ENCODE measurements at regions not wholly inside any gene's neighbourhood (a gene's known extent, or its start where the extent isn't known, plus 50 kb on each side); places are given as distances from the start of the nearest gene placed in this dataset.

DNA sequence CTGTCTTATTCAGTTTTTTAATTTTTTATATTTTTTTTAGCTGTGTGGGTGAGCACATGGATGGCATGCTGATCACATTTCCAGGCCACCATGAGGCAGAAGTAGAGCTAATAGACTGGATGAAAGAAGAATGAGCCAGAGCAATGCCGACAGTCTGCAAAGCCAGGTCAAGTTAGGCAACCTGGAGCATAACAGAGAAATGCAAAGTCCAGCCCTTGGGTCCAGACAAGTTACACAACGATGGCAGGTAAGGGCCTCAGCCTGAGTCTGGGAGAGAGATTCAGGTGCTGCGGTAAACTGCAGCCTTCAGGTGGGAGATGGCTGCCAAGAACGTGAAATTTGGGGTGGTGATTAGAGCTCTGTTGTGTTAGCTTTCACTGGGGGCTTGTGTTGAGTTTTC is 84.0 kb upstream of the CACNA2D3 start:
- Histone ChIP-seq H3K79me2 (ENCODE audit: low read length) (no peaks in the 10 kb centered on the region), H4K20me1 (ENCODE audit: insufficient read depth, low read length) (no peaks in the 10 kb centered on the region), H2AFZ (ENCODE audit: low read length) (no peak overlapping the region), H3K9me3 (replicated peaks; ENCODE audit: insufficient read depth, low read length) (no peaks in the 10 kb centered on the region), H3K9me2 (replicated peaks; ENCODE audit: insufficient read depth, low read length) (no peaks in the 10 kb centered on the region), H3K27me3 (replicated peaks; ENCODE audit: insufficient read depth, low read length) (no peaks in the 10 kb centered on the region), H3F3A (ENCODE audit: insufficient read depth, low read length) (no peaks in the 10 kb centered on the region), H3K4me2 (ENCODE audit: low read depth, low read length) (no peak overlapping the region), H3K4me3 (ENCODE audit: low read length) (no peak overlapping the region), H3K9ac (ENCODE audit: low read length) (no peak overlapping the region), H3K36me3 (replicated peaks; ENCODE audit: insufficient read depth, low read length) (no peaks in the 10 kb centered on the region), H3K27ac (ENCODE audit: low read length) (no peak overlapping the region), H3K4me1 (ENCODE audit: low read length) (no peaks in the 10 kb centered on the region)
- TF ChIP-seq EZH2phosphoT487 (IDR thresholded peaks at IDR 0.05; ENCODE audit: low read length) (no peak), EZH2 (optimal IDR thresholded peaks at IDR 0.05; ENCODE audit: low read depth, low read length) (no peak)
- TF ChIP-seq, protein P1, sequence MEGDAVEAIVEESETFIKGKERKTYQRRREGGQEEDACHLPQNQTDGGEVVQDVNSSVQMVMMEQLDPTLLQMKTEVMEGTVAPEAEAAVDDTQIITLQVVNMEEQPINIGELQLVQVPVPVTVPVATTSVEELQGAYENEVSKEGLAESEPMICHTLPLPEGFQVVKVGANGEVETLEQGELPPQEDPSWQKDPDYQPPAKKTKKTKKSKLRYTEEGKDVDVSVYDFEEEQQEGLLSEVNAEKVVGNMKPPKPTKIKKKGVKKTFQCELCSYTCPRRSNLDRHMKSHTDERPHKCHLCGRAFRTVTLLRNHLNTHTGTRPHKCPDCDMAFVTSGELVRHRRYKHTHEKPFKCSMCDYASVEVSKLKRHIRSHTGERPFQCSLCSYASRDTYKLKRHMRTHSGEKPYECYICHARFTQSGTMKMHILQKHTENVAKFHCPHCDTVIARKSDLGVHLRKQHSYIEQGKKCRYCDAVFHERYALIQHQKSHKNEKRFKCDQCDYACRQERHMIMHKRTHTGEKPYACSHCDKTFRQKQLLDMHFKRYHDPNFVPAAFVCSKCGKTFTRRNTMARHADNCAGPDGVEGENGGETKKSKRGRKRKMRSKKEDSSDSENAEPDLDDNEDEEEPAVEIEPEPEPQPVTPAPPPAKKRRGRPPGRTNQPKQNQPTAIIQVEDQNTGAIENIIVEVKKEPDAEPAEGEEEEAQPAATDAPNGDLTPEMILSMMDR (IDR thresholded peaks at IDR 0.05; ENCODE audit: low read length): no peak
- DNase-seq: no peak

- Histone ChIP-seq H3K9ac (ENCODE audit: low read length) (no peak overlapping the region), H3F3A (ENCODE audit: insufficient read depth, low read length) (no peaks in the 10 kb centered on the region), H3K27me3 (replicated peaks; ENCODE audit: insufficient read depth, low read length) (no peaks in the 10 kb centered on the region), H3K9me2 (replicated peaks; ENCODE audit: insufficient read depth, low read length) (no peaks in the 10 kb centered on the region), H3K36me3 (replicated peaks; ENCODE audit: insufficient read depth, low read length) (no peaks in the 10 kb centered on the region), H3K4me2 (ENCODE audit: low read depth, low read length) (no peak overlapping the region), H3K27ac (ENCODE audit: low read length) (no peak overlapping the region), H3K9me3 (replicated peaks; ENCODE audit: insufficient read depth, low read length) (no peaks in the 10 kb centered on the region), H3K4me3 (ENCODE audit: low read length) (no peak overlapping the region), H3K79me2 (ENCODE audit: low read length) (no peaks in the 10 kb centered on the region), H3K4me1 (ENCODE audit: low read length) (no peaks in the 10 kb centered on the region), H4K20me1 (ENCODE audit: insufficient read depth, low read length) (no peaks in the 10 kb centered on the region), H2AFZ (ENCODE audit: low read length) (no peak overlapping the region)
- no peak for DNase-seq
- TF ChIP-seq EZH2 (optimal IDR thresholded peaks at IDR 0.05; ENCODE audit: low read depth, low read length) (no peak), EZH2phosphoT487 (IDR thresholded peaks at IDR 0.05; ENCODE audit: low read length) (no peak)
These were observed 85.8 kb upstream of the CACNA2D3 start for GRCh38 chr3:54036543-54036942.

DNA sequence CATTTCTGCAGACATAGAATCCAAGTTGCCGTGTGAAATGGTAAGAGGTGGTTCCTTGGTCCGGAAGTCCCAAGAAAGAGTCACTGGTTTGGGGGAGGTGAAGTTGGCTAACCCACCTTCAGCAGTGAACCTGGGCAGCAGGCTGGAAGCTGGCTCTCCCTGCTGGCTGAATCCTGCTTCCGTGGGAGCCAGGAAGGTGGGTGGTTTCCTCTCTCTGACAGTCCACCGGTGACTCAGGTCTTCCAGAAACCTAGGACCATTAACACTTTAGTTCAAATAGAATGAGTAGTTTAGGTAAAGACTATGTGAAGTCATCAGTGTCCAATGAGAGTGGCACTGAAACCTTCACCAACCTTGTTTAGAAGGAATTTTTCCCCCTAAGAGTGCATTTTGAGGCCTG is 87.4 kb upstream of the CACNA2D3 start:
- Histone ChIP-seq H3K9ac (ENCODE audit: low read length) (no peak overlapping the region), H2AFZ (ENCODE audit: low read length) (no peak overlapping the region), H3K4me1 (ENCODE audit: low read length) (no peaks in the 10 kb centered on the region), H3K4me2 (ENCODE audit: low read depth, low read length) (no peak overlapping the region), H3K36me3 (replicated peaks; ENCODE audit: insufficient read depth, low read length) (no peaks in the 10 kb centered on the region), H3K27me3 (replicated peaks; ENCODE audit: insufficient read depth, low read length) (no peaks in the 10 kb centered on the region), H3K27ac (ENCODE audit: low read length) (no peak overlapping the region), H3F3A (ENCODE audit: insufficient read depth, low read length) (no peaks in the 10 kb centered on the region), H4K20me1 (ENCODE audit: insufficient read depth, low read length) (no peaks in the 10 kb centered on the region), H3K79me2 (ENCODE audit: low read length) (no peaks in the 10 kb centered on the region), H3K4me3 (ENCODE audit: low read length) (no peak overlapping the region), H3K9me2 (replicated peaks; ENCODE audit: insufficient read depth, low read length) (no peaks in the 10 kb centered on the region), H3K9me3 (replicated peaks; ENCODE audit: insufficient read depth, low read length) (no peaks in the 10 kb centered on the region)
- DNase-seq: no peak
- no peak for TF ChIP-seq EZH2 (optimal IDR thresholded peaks at IDR 0.05; ENCODE audit: low read depth, low read length)
- TF ChIP-seq, protein P1 (IDR thresholded peaks at IDR 0.05; ENCODE audit: low read length): no peak
- TF ChIP-seq EZH2phosphoT487 (IDR thresholded peaks at IDR 0.05; ENCODE audit: low read length): no peak

GRCh38 chr3:54033761-54034160 is 88.6 kb upstream of the CACNA2D3 start:
- Histone ChIP-seq H3K36me3 (replicated peaks; ENCODE audit: insufficient read depth, low read length) (no peaks in the 10 kb centered on the region), H3K27ac (ENCODE audit: low read length) (no peak overlapping the region), H2AFZ (ENCODE audit: low read length) (no peak overlapping the region), H3K27me3 (replicated peaks; ENCODE audit: insufficient read depth, low read length) (no peaks in the 10 kb centered on the region), H3F3A (ENCODE audit: insufficient read depth, low read length) (no peaks in the 10 kb centered on the region), H3K79me2 (ENCODE audit: low read length) (no peaks in the 10 kb centered on the region), H3K9ac (ENCODE audit: low read length) (no peak overlapping the region), H3K9me3 (replicated peaks; ENCODE audit: insufficient read depth, low read length) (no peaks in the 10 kb centered on the region), H3K4me2 (ENCODE audit: low read depth, low read length) (no peak overlapping the region), H4K20me1 (ENCODE audit: insufficient read depth, low read length) (no peaks in the 10 kb centered on the region), H3K4me3 (ENCODE audit: low read length) (no peak overlapping the region), H3K4me1 (ENCODE audit: low read length) (no peaks in the 10 kb centered on the region), H3K9me2 (replicated peaks; ENCODE audit: insufficient read depth, low read length) (no peaks in the 10 kb centered on the region)
- TF ChIP-seq, protein P1 (IDR thresholded peaks at IDR 0.05; ENCODE audit: low read length): no peak
- TF ChIP-seq EZH2phosphoT487 (IDR thresholded peaks at IDR 0.05; ENCODE audit: low read length) (no peak), EZH2 (optimal IDR thresholded peaks at IDR 0.05; ENCODE audit: low read depth, low read length) (no peak)
- no peak for DNase-seq

Data from MM.1S (cell line).